GM18519 (cell line): ENCODE measurements at regions not wholly inside any gene's neighbourhood (a gene's known extent, or its start where the extent isn't known, plus 50 kb on each side); places are given as distances from the start of the nearest gene placed in this dataset.

Experiments
- ATAC-seq: cut with Tn5 transposase; IDR thresholded peaks from one replicate; pipeline ENCODE4 v1.9.1; 2021; ENCODE audit warnings: mild to moderate bottlenecking, moderate library complexity; ENCODE audit not compliant: unreplicated experiment, low FRiP score

GRCh38 chr5:168169791-168170190, 121.7 kb upstream of the WWC1 start:
- ATAC-seq = no peak

GRCh38 chr5:168171901-168172759, 119.3 kb upstream of the WWC1 start:
- ATAC-seq = no peak

- no peak for ATAC-seq
These were observed 118.7 kb upstream of the WWC1 start for GRCh38 chr5:168172760-168173223.

- peak; percentile 69 for ATAC-seq
These were observed 117.1 kb upstream of the WWC1 start for GRCh38 chr5:168174376-168174775.

GRCh38 chr5:168176251-168176650, 115.2 kb upstream of the WWC1 start:
- ATAC-seq = no peak

GRCh38 chr5:168176941-168177340, 114.5 kb upstream of the WWC1 start:
- ATAC-seq = no peak

GRCh38 chr5:168177831-168178450, 113.5 kb upstream of the WWC1 start:
- no peak for ATAC-seq

GRCh38 chr5:168179192-168179593, 112.3 kb upstream of the WWC1 start:
- no peak for ATAC-seq

- no peak for ATAC-seq
These were observed 109.2 kb upstream of the WWC1 start for GRCh38 chr5:168182269-168182668.

- peak; percentile 48 for ATAC-seq
These were observed 107.3 kb upstream of the WWC1 start for GRCh38 chr5:168184103-168184502.

- ATAC-seq = no peak
These were observed 105.0 kb upstream of the WWC1 start for GRCh38 chr5:168186289-168187074.

- ATAC-seq = no peak
These were observed 103.8 kb upstream of the WWC1 start for GRCh38 chr5:168187614-168188013.

- ATAC-seq = no peak
These were observed 103.3 kb upstream of the WWC1 start for GRCh38 chr5:168188182-168188581.

GRCh38 chr5:168192120-168192519, 99.3 kb upstream of the WWC1 start:
- ATAC-seq = no peak

- no peak for ATAC-seq
These were observed 97.8 kb upstream of the WWC1 start for GRCh38 chr5:168193493-168194250.

- no peak for ATAC-seq
These were observed 96.3 kb upstream of the WWC1 start for GRCh38 chr5:168195110-168195509.

GRCh38 chr5:168198359-168198758, 93.1 kb upstream of the WWC1 start:
- no peak for ATAC-seq

- no peak for ATAC-seq
These were observed 88.4 kb upstream of the WWC1 start for GRCh38 chr5:168202996-168203395.

- no peak for ATAC-seq
These were observed 87.3 kb upstream of the WWC1 start for GRCh38 chr5:168204165-168204564.

GRCh38 chr5:168207450-168208029, 83.9 kb upstream of the WWC1 start:
- ATAC-seq = no peak
